ENCODE measurements at regions not wholly inside any gene's neighbourhood (a gene's known extent, or its start where the extent isn't known, plus 50 kb on each side); places are given as distances from the start of the nearest gene placed in this dataset.

- Histone ChIP-seq H3K4me3 (ENCODE audit: low read depth, low read length) (no peak overlapping the region), H3K27me3 (ENCODE audit: control insufficient read depth, insufficient read depth, low read length) (no peaks in the 10 kb centered on the region), H3K36me3 (ENCODE audit: control insufficient read depth, insufficient read depth, low read length) (no peaks in the 10 kb centered on the region)
- DNase-seq (ENCODE audit: low read depth) = no peak
- TF ChIP-seq CTCF (IDR thresholded peaks at IDR 0.05; ENCODE audit: insufficient read depth, low read length, poor library complexity, severe bottlenecking) = no peak
Measured at GRCh38 chr1:168861421-168862004, 132.5 kb upstream of the DPT start.

DNA sequence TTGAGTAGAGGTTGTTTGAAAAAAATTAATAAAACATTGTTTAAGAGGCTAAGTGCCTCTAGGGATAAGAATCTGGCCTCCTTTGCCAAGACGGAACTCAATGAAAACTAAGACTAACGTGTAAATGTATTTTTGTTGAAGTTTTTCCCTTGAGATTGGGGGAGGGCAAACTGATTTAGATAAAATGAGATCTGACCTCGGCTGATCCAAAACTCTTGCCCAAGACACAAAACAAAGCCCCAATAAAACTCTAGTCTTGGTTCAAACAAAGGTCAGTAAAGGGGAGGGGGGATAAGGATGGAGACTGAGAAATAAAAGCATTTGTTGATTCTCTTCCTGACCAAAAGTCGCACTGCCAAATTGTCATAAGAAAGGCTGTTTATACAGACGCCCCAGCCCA is 134.8 kb upstream of the DPT start:
- TF ChIP-seq CTCF (IDR thresholded peaks at IDR 0.05; ENCODE audit: insufficient read depth, low read length, poor library complexity, severe bottlenecking) = no peak
- Histone ChIP-seq H3K27me3 (ENCODE audit: control insufficient read depth, insufficient read depth, low read length) (no peaks in the 10 kb centered on the region), H3K36me3 (ENCODE audit: control insufficient read depth, insufficient read depth, low read length) (no peaks in the 10 kb centered on the region), H3K4me3 (ENCODE audit: low read depth, low read length) (no peak overlapping the region)
- no peak for DNase-seq (ENCODE audit: low read depth)

GRCh38 chr1:168864266-168864665 is 135.3 kb upstream of the DPT start:
- Histone ChIP-seq H3K36me3 (ENCODE audit: control insufficient read depth, insufficient read depth, low read length) (no peaks in the 10 kb centered on the region), H3K4me3 (ENCODE audit: low read depth, low read length) (no peak overlapping the region), H3K27me3 (ENCODE audit: control insufficient read depth, insufficient read depth, low read length) (no peaks in the 10 kb centered on the region)
- DNase-seq (ENCODE audit: low read depth) = no peak
- no peak for TF ChIP-seq CTCF (IDR thresholded peaks at IDR 0.05; ENCODE audit: insufficient read depth, low read length, poor library complexity, severe bottlenecking)

GRCh38 chr1:168865850-168866620 is 137.0 kb upstream of the DPT start:
- TF ChIP-seq CTCF (IDR thresholded peaks at IDR 0.05; ENCODE audit: insufficient read depth, low read length, poor library complexity, severe bottlenecking) = no peak
- H3K27me3 ChIP-seq (ENCODE audit: control insufficient read depth, insufficient read depth, low read length) = no peaks in the 10 kb centered on the region
- H3K4me3 ChIP-seq (ENCODE audit: low read depth, low read length) = no peak overlapping the region
- DNase-seq (ENCODE audit: low read depth) = no peak
- no peaks in the 10 kb centered on the region for H3K36me3 ChIP-seq (ENCODE audit: control insufficient read depth, insufficient read depth, low read length)

- no peaks in the 10 kb centered on the region for H3K36me3 ChIP-seq (ENCODE audit: control insufficient read depth, insufficient read depth, low read length)
- no peak overlapping the region for H3K4me3 ChIP-seq (ENCODE audit: low read depth, low read length)
- DNase-seq (ENCODE audit: low read depth) = no peak
- H3K27me3 ChIP-seq (ENCODE audit: control insufficient read depth, insufficient read depth, low read length) = no peaks in the 10 kb centered on the region
- TF ChIP-seq CTCF (IDR thresholded peaks at IDR 0.05; ENCODE audit: insufficient read depth, low read length, poor library complexity, severe bottlenecking) = no peak
Measured at GRCh38 chr1:168867941-168868634, 139.1 kb upstream of the DPT start.
